ENCODE measurements at regions not wholly inside any gene's neighbourhood (a gene's known extent, or its start where the extent isn't known, plus 50 kb on each side); places are given as distances from the start of the nearest gene placed in this dataset.
"Not testable (repeated sequence)": the region's sequence is repeated elsewhere in the genome, so short reads cannot be mapped to it uniquely, and the experiment has no call there.

DNA sequence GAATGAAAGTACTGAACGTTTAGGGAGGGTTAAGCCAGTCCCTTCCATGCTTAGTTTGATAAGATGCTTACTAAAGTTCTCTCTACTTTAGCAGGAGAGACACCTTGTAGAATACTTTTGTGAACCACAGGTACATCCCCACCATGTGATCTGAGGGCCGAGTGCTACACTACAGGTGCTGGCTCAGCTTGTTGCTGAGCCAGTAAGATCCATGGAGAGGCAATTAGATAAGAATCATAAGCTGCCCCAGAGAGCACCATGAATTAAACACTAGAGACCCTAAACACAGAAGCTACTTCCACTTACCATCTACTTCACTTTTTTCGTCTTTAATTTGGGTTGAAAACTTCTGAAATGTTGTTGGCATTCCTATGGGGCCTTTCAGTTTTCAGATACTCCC is 70.5 kb upstream of the GOLGA8B start:
- Histone ChIP-seq H3K27ac (no peak overlapping the region), H3K4me1 (replicated peaks; ENCODE audit: insufficient read depth) (no peaks in the 10 kb centered on the region), H3K36me3 (ENCODE audit: low read depth) (no peaks in the 10 kb centered on the region), H3K4me3 (no peak overlapping the region), H3K27me3 (ENCODE audit: insufficient read depth, low read depth) (peaks cover 4% of the 10 kb centered on the region; the same call in 1 of the 2 replicates), H3K4me2 (no peak overlapping the region), H4K20me1 (ENCODE audit: insufficient read depth) (no peaks in the 10 kb centered on the region), H3K79me2 (ENCODE audit: low read depth) (no peaks in the 10 kb centered on the region), H3K9me3 (ENCODE audit: insufficient read depth, low read depth) (no peaks in the 10 kb centered on the region), H3K9me2 (ENCODE audit: insufficient read depth) (no peaks in the 10 kb centered on the region), H3F3A (ENCODE audit: insufficient read depth, low read depth) (no peaks in the 10 kb centered on the region), H2AFZ (no peak overlapping the region)
- no peak for DNase-seq
- BruUV-seq (replicated peaks): no TSS peak
- intact Hi-C loops (cut with micrococcal nuclease; ENCODE audit: unreplicated experiment): no loop called here
- ChIA-PET POLR2A (ENCODE audit: unreplicated experiment) (no interaction called here), CTCF (no interaction called here)
- TF ChIP-seq, protein P1, sequence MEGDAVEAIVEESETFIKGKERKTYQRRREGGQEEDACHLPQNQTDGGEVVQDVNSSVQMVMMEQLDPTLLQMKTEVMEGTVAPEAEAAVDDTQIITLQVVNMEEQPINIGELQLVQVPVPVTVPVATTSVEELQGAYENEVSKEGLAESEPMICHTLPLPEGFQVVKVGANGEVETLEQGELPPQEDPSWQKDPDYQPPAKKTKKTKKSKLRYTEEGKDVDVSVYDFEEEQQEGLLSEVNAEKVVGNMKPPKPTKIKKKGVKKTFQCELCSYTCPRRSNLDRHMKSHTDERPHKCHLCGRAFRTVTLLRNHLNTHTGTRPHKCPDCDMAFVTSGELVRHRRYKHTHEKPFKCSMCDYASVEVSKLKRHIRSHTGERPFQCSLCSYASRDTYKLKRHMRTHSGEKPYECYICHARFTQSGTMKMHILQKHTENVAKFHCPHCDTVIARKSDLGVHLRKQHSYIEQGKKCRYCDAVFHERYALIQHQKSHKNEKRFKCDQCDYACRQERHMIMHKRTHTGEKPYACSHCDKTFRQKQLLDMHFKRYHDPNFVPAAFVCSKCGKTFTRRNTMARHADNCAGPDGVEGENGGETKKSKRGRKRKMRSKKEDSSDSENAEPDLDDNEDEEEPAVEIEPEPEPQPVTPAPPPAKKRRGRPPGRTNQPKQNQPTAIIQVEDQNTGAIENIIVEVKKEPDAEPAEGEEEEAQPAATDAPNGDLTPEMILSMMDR (conservative IDR thresholded peaks at IDR 0.05): no peak
- TF ChIP-seq EZH2 (IDR thresholded peaks at IDR 0.05; ENCODE audit: low read depth): no peak

- H3K4me2 ChIP-seq; H2AFZ ChIP-seq; intact Hi-C loops (cut with micrococcal nuclease; ENCODE audit: unreplicated experiment); CTCF ChIA-PET; H3K4me3 ChIP-seq; H3K79me2 ChIP-seq (ENCODE audit: low read depth); POLR2A ChIA-PET (ENCODE audit: unreplicated experiment); H3F3A ChIP-seq (ENCODE audit: insufficient read depth, low read depth); H3K36me3 ChIP-seq (ENCODE audit: low read depth); DNase-seq; H3K9me3 ChIP-seq (ENCODE audit: insufficient read depth, low read depth); H3K27me3 ChIP-seq (ENCODE audit: insufficient read depth, low read depth); H3K4me1 ChIP-seq (replicated peaks; ENCODE audit: insufficient read depth); H3K27ac ChIP-seq; BruUV-seq (replicated peaks); H3K9me2 ChIP-seq (ENCODE audit: insufficient read depth); H4K20me1 ChIP-seq (ENCODE audit: insufficient read depth): not testable (repeated sequence)
Measured at GRCh38 chr15:34653326-34653725, 69.9 kb upstream of the GOLGA8B start.

GRCh38 chr15:34652726-34653033 is 69.2 kb upstream of the GOLGA8B start:
- no peaks in the 10 kb centered on the region for H4K20me1 ChIP-seq (ENCODE audit: insufficient read depth)
- no peak for TF ChIP-seq EZH2 (IDR thresholded peaks at IDR 0.05; ENCODE audit: low read depth)
- TF ChIP-seq, protein P1 (conservative IDR thresholded peaks at IDR 0.05): no peak
- H3K4me3 ChIP-seq: no peak overlapping the region
- BruUV-seq (replicated peaks): no TSS peak
- H3K9me3 ChIP-seq (ENCODE audit: insufficient read depth, low read depth): no peaks in the 10 kb centered on the region
- POLR2A ChIA-PET (ENCODE audit: unreplicated experiment): no interaction called here
- no peak overlapping the region for H2AFZ ChIP-seq
- CTCF ChIA-PET: no interaction called here
- no peak overlapping the region for H3K27ac ChIP-seq
- DNase-seq: no peak
- no peaks in the 10 kb centered on the region for H3K79me2 ChIP-seq (ENCODE audit: low read depth)
- no peaks in the 10 kb centered on the region for H3K36me3 ChIP-seq (ENCODE audit: low read depth)
- peaks cover 4% of the 10 kb centered on the region; the same call in 1 of the 2 replicates for H3K27me3 ChIP-seq (ENCODE audit: insufficient read depth, low read depth)
- no peak overlapping the region for H3K4me2 ChIP-seq
- no peaks in the 10 kb centered on the region for H3K4me1 ChIP-seq (replicated peaks; ENCODE audit: insufficient read depth)
- H3F3A ChIP-seq (ENCODE audit: insufficient read depth, low read depth): no peaks in the 10 kb centered on the region
- intact Hi-C loops (cut with micrococcal nuclease; ENCODE audit: unreplicated experiment): no loop called here
- no peaks in the 10 kb centered on the region for H3K9me2 ChIP-seq (ENCODE audit: insufficient read depth)

GRCh38 chr15:34651997-34652725 is 68.7 kb upstream of the GOLGA8B start:
- TF ChIP-seq, protein P1 (conservative IDR thresholded peaks at IDR 0.05): no peak
- no peak for TF ChIP-seq EZH2 (IDR thresholded peaks at IDR 0.05; ENCODE audit: low read depth)
- Histone ChIP-seq H3K27ac (no peak overlapping the region), H3K79me2 (ENCODE audit: low read depth) (no peaks in the 10 kb centered on the region), H4K20me1 (ENCODE audit: insufficient read depth) (no peaks in the 10 kb centered on the region), H3K27me3 (ENCODE audit: insufficient read depth, low read depth) (peaks cover 1% of the 10 kb centered on the region; the same call in 1 of the 2 replicates), H3F3A (ENCODE audit: insufficient read depth, low read depth) (no peaks in the 10 kb centered on the region), H3K4me1 (replicated peaks; ENCODE audit: insufficient read depth) (no peaks in the 10 kb centered on the region), H3K9me2 (ENCODE audit: insufficient read depth) (no peaks in the 10 kb centered on the region), H3K4me2 (no peak overlapping the region), H3K9me3 (ENCODE audit: insufficient read depth, low read depth) (no peaks in the 10 kb centered on the region), H2AFZ (no peak overlapping the region), H3K36me3 (ENCODE audit: low read depth) (no peaks in the 10 kb centered on the region), H3K4me3 (no peak overlapping the region)
- DNase-seq: no peak
- CTCF ChIA-PET: no interaction called here
- POLR2A ChIA-PET (ENCODE audit: unreplicated experiment): no interaction called here
- BruUV-seq (replicated peaks): no TSS peak
- intact Hi-C loops (cut with micrococcal nuclease; ENCODE audit: unreplicated experiment): no loop called here

Measured in PC-9 (cell line).